Omental fat pad (tissue), 1 donor: ENCODE measurements at regions not wholly inside any gene's neighbourhood (a gene's known extent, or its start where the extent isn't known, plus 50 kb on each side); places are given as distances from the start of the nearest gene placed in this dataset. TPM values are rescaled to one million over a fixed set of nuclear protein-coding genes. Genes with fewer than 3 reads are reported as not detected.

ENCODE experiments used
- small RNA-seq: library from RNA; depleted of rRNA; stranded (forward); fragments of <200 nt; gene quantifications from one replicate; pipeline ENCODE3, GENCODE V24; 2016

Small RNA genes lying in the stretch of these regions (small RNA-seq; reads per million reads assigned to genes)
- gene RF00019 (not detected), gene RNA5SP180 (not detected)
